HG03378 (cell line): ENCODE measurements at regions not wholly inside any gene's neighbourhood (a gene's known extent, or its start where the extent isn't known, plus 50 kb on each side); places are given as distances from the start of the nearest gene placed in this dataset.
"Not testable (repeated sequence)": the region's sequence is repeated elsewhere in the genome, so short reads cannot be mapped to it uniquely, and the experiment has no call there.

Experiments used
- ATAC-seq: cut with Tn5 transposase; IDR thresholded peaks from one replicate; pipeline ENCODE4 v1.9.1; 2021; ENCODE audit warnings: mild to moderate bottlenecking, moderate library complexity; ENCODE audit not compliant: unreplicated experiment

DNA sequence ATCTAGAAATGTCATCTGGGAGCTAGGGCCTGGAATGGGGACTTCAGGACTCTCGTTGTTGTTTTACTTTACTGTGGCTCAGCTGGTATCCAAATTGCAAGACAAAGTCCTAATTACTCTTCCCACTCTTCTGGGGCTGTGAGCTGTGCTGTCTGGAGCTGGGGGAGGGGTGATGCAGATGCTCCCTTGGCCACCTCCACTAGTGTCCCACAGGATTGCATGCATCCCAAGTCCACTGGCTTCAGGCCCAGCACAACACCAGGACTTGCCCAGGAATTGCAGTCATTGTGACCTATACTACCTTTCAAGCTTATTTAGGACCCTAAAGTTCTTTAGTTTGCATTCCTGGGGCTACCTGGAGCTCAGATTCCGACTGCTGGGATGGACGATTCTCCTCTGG is 366.1 kb upstream of the FAM47C start:
- no peak for ATAC-seq

DNA sequence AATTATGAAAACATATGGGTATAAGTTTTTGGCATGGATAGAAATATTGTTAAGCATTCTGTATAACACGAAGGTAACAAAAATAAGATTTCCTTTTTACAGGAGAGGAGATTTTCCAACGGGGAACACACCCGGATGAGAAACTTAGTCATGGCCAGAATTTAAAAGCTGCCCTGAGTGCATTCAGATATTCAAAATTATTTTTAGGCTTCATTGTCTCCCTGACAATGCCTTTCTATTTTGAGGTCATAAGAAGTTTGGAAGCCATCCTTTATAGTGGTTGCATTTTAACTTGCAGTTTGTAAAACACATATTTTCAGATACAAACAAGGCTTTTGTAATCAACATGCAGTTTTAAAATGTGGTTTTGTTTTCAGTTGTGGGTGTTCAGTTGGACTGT is 357.5 kb upstream of the FAM47C start:
- ATAC-seq = no peak

DNA sequence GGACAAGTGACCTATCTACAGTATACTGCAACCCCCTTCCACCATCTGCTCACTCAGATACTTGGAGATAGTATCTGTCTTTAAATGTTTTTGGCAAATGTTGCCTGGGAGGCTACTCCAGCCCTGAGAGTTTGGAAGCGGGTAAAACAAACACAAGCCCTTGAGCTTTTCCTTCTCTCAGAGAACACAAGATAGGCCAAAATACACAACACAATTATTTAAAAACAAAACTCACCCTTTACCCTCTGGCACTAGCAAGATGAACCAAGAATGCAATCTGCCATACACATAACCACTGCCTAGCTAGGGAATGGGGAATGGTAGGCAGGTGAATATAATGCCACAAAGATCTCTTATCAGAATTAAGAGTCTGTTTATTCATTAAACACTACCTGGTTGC is 324.7 kb upstream of the FAM47C start:
- ATAC-seq = no peak

DNA sequence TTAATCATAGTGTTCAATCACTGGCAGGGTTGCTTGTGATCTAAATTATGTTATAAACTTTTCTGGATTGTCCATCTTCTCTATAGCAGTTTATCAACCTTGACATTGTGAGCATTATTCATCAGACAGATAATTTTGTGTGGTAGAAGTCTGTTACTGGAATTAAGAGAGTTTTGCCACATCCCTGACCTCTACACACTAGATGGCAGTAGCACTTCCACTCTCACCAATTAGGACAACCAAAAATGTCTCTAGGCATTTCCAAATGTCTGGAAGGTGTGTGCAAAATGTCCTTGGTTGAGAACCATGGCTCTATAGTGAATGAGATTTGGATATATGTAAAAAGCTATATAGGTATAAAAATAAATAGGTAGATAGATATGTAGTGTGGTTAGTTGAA is 324.1 kb upstream of the FAM47C start:
- ATAC-seq = no peak

DNA sequence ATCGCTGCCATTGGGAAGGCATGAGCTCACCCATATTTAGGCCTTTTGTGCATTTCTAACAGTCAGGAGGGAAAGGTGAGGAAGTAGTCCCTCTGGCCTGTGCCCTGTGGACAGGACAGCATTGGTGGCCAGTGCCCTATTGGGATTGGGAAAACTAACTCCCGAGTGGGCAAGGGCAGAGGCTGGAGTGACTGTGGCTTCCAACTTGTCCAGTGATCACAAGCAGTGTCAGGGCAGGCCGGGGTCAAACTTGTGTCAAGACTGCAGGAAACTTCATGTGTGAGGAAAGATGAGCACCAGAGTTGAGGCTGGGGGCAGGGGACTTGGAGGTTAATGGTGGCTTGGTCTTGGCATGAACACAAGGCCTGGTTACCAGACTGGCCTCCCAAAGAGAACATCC is 286.2 kb upstream of the FAM47C start:
- ATAC-seq = no peak

DNA sequence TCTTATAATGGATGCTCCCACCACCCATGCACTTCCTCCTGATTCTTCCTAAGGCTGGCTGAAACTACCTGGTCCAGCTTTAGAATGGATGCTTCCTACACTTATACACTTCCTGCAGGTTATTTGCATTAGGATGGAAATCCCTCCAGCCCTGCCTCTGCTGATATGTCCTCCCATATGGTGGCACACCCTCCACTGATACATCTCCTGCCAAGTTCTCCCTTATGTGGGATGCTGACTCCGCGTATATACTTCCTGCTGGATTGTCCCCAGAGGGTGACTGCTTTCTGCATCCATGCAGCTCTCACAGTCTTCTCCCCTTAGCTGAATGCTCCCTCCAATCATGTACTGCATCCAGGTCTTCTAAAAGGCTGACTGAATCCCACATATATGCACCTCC is 254.6 kb upstream of the FAM47C start:
- ATAC-seq = no peak

DNA sequence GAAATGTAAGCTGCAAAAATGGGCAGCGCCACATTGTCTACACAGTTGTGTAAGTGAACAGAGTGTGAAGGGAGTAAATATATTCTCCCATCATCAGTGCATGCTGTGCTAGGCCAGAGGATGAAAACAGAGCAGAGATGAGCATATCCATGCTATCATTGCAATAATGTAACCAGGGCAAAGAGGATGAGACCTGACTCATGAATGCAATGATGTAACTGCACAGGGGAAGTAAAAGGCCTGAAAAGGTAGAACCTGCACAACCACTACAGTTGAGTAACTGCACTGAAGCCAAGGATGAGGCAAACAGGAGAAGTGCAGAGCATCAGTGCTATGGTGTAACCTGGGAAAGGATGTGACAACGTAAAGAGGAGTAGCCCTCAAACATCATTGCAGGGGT is 220.4 kb upstream of the FAM47C start:
- ATAC-seq = no peak

DNA sequence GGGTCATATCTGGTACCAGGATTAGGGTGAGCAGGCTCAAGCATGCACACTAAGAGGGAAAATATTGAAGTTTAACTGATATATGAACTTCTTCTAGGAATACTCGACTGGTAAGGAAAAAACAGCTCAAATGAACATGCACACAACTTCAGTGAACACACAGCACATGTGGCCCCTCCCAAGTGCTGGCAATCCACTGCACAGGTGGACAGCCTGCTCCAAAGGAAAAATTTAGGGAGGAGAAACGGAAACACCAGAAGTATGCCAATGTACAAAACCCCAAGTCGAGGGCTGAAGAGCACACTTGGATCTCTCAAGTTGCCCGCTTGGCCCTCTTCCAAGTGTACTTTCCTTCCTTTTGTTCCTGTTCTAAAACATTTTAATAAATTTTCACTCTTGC is 205.0 kb upstream of the FAM47C start:
- no peak for ATAC-seq

DNA sequence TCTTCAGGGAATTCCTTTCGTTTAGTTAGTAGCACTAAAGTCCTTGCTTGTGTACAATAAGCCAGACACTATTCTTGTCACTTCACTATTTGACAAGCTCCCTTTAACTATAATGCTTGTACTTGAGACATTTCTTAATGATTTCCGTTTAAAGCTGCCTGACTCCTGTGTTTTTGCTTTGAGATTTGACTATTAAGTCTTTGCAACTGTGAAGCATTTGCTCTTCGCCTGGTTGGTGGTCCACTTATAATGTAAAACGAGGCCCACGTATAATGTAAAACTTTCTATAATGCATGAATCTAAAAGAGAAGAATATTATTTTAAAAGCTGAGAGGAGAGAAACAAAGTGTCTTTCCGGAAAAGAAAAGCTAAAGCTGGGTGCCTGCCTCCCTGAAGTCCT is 204.1 kb upstream of the FAM47C start:
- no peak for ATAC-seq

DNA sequence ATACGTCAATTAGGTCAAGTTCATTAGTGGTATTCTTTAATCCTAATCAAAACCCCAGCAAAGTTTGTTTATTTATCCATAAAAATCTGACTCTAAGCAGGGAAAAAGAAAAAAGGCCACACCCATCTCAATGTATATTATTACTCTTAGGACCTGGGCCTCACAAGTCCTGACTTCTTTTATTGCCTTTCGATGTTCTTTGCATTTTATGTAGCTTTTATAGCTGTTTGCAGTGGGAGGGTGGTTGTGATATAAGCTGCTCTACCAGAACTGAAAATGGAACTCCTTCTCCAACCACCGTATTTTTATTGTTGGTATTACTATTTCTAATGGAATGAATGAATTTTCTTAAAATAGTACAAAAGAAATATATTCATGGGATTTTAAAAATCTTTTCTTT is 163.3 kb upstream of the FAM47C start:
- ATAC-seq = no peak

DNA sequence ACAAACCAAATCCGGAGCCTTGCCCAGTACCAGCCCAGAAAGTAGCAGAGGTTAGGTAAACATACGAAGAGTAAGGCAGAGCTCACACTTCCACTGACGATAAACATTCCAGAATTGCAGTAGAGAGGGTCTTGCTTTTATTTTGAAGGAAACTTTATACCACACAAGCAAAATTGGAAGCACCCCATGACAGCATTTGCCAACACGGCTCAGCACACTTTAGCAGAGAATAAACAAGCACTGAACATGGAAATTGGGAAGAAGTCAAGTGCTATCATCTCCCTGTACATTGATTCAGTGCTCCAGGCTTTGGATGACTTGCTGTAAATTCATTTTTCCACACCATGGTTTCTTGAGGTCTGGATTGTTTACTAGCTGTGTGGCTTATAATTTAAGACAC is 160.7 kb upstream of the FAM47C start:
- ATAC-seq = no peak

DNA sequence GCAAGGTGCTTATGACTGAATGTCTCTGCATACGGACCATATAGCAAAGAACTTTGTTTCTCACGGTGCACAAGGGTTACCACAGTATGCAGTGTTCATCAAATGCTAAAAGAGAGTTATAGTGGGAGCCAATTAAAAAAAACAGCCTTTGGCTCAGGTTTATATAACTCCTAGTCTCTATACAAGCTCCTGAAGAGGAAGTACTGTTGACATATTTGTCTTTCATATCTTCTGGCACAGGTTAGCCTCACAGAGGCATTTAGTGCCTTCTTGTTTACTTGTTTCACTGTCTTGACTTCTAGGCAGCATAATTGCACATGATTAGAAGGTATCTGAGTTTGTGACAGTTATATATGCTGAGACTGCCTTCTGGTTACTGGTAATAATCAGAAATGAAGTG is 158.8 kb upstream of the FAM47C start:
- no peak for ATAC-seq

DNA sequence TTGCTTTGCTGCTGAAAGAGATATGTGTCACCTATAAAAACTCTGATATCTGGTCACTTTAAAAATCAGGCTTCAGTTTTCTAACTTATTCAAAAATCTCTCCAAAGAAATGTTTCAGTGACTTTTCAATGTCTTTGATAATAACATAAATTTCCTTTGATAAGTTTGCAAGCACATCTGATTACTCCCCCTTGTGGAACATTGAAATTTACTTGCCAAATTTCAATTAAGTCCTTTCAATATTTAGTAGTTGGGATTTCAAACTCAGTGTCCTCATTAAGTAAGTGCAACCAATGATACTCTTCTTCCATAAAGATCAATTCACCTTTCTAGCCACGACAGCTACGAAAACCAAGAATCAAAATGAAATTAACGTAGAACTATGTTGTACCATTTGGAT is 151.3 kb upstream of the FAM47C start:
- ATAC-seq = no peak

DNA sequence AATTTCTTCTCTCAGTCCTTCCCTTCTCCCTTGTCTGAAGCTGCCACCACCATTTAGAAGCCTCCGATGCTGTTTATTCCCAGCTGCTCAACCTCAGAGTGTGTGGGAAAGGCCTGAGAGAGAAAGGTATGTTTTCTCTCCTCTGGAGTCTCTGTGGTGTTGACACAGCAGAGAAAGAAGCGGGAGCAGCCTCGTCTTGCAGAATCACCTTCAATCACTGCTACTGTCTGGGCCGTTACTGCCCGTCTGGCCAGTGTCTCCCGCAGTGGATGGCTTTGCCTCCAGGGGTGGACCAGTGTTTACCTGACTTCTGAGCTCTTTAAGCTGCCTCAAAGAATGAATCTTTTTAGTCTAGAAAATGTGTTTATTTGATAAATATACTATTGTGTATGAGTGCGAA is 148.9 kb upstream of the FAM47C start:
- no peak for ATAC-seq

DNA sequence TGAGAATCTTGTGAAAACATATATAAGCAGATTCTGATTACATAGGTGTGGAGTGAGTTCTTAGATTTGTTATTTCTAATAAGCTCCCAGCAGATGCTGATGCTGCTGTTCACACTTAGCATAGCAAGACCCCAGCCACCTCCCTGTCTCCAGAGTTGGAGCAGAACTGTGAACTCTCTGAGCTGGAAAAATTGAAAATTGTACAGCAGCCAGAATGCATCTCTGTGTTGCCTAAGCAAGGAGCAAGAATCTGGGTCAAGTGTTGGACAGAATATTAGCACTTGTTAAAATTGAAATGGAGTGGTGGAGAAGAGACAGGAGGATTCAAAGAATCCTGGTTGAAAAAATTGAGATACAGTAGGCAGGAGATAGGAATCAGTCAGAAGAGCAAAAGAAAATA is 146.6 kb upstream of the FAM47C start:
- no peak for ATAC-seq

DNA sequence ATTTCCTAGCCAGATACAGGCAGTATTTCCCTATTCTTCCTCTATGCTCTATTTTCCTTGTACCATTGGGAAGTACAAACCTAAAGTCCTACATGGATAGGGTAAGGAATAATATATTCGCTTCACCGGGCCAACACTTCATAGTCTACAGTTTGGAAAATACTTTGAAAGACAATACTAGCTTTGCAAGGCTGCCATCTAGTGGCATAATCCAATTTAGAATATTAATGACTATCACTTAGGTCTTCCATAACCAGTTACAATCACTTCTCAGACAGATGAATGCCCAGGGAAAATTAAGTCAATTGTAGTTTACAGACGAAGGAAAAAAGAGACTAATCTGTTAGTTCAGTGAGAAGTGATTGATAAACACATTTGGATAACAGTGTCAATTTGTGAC is 141.0 kb upstream of the FAM47C start:
- ATAC-seq = peak; percentile 75

DNA sequence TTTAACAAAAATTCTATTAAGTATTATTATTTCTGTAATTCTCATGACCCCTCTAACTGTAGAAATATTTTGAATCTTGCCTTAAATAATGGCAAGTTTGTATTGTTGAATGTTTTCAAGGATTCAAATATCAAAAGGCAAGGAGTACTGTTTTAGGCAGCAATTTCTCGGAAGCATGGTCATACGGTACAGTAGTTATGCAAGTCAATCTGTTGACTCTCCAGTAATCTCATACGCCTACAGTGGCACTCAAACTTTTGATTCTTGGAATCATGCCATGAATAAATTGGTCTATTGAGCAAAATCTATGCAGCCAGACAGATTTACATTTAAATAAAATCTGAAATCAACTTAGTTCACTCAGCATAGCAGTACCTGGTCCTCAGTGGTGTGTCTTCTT is 139.6 kb upstream of the FAM47C start:
- ATAC-seq = no peak

DNA sequence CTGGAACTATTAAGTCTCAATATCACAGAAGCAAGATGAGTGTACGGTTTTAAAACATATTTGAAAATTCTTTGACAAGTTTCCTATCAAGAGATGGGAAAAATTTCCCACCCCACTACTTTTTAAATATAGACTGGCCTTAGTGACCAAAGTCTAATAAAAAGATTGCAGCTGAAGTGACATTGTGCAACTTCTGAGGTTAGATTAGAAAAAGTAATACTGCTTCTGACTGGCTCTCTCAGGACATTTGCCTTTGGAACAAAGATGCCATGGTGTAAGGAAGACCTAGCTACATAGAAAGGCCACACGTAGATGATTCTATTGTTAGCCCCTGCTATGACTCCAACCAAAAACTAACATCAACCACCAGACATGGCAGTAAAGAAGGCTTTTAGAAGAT is 138.7 kb upstream of the FAM47C start:
- no peak for ATAC-seq

DNA sequence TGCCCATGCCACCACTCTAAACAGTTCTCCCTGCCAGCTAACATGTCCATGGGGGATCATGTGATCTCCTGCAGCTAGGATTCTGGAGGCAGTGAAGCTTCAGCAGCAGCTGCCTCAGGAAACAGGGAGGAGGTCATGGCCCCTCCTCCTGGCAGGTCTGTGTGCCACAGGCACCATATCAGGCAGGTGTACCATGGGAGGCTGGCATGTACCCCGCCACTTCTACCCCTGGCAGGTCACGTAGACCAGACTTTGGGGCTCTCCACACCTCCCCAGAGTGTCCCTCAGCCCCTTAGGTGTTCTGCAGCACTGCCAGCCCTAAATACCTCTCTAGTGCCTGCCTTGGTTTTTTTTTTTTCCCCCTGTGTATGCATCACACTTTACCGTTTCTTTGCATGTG is 110.5 kb upstream of the FAM47C start:
- ATAC-seq = no peak

DNA sequence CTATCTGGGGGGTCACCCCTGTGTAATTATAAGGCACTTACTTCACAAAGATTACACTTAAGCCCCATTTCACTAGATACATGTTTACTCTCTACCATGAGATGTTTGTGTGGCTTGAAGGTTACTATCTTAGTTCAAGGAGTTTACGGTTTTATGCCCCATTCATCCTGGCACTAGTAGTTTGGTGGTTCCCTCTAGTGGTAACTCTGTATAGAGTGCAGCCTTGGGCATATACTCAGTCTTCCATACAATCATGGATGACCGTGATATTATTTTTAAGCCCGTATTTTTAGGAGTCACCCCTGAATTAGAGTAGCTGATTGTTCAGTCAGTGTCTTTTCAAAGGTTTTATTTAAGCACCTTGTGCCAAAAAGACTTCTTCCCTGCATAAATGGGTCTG is 109.9 kb upstream of the FAM47C start:
- ATAC-seq = peak; percentile 85

DNA sequence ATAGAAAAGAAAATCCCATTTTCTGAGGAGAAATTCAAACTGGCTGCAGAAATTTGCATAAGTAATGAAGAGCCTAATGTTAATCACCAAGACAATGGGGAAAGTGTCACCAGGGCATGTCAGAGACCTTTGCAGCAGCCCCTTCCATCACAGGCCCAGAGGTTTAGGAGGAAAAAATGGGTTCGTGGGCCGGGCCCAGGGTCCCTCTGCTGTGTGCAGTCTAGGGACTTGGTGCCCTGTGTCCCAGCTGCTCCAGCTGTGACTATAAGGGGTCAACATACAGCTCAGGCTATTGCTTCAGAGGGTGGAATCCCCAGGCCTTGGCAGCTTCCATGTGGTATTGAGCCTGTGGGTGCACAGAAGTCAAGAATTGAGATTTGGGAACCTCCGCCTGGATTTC is 103.6 kb upstream of the FAM47C start:
- ATAC-seq = not testable (repeated sequence)

DNA sequence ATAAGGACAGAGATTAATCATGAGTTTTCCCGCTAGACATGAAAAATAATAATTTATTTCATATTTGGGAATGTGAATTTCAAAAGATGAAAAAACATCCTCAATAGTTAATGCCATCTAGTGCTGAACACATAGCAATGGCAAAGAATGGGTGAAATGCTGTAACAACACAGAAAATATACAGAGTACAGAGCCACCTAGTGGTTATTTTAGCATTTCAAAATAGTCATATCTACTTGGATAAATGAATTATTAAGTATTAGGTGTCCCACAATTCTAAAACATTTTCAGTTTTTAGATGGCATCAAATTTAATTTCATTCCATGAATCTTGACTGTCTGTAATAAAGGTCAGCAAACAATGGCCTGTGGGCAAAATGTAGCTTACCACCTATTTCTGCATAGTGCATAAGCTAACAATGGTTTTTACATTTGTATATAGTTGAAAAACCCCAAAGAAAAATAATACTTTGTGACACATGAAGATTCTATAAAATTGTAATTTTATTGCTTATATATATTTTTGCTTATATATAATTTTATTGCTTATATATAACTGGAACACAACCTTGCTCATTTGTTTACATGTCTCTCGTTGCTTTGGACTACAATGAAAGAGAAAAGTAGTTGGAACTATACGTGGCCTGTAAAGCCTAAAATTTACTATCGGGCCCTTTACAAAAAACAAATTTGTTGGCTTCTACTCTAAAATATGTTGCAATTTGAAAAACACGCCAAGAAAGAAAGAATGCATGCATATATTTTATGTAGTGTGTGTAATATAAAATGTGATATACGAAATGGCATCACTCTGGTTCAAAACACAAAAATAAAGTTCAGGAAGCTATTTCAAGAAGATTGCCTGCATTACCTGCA is 99.1 kb upstream of the FAM47C start:
- peak; percentile 94 for ATAC-seq

DNA sequence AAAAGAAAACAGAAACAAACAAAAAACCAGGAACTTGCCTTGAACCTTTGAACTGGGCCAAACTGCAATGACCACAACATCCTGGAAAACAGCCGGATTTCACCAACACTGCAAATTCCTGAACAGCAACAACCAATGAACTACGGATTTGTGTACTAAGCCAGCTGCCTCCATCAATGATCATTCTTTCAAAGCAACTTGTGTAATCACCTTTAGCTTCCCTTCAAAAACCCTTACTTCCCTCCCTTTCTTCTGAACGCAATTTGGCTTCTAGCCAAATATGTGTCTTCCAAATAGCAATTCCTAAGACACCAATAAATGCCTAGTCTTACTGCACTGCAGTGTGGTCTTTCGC is 98.5 kb upstream of the FAM47C start:
- ATAC-seq = no peak
